IMR-90 (cell line): ENCODE measurements at regions not wholly inside any gene's neighbourhood (a gene's known extent, or its start where the extent isn't known, plus 50 kb on each side); places are given as distances from the start of the nearest gene placed in this dataset.

Experiments used
- ATAC-seq: fragments of 200-7000 bp; cut with Tn5 transposase; 2 replicates; pipeline ENCODE4 v1.9.1; 2020; ENCODE audit warnings: low read depth, mild to moderate bottlenecking, moderate library complexity
- BruUV-seq: library from RNA; stranded (reverse); fragments of 400-500 nt; replicated peaks from 2 replicates; lab custom pipeline; 2021; lab: Mats Ljungman, UMichigan
- CTCF ChIA-PET: fragments of 300-600 bp; formaldehyde crosslinking; extraction: SDS; loops from one replicate; lab custom pipeline; 2021; ENCODE audit warnings: antibody characterized with exemption; lab: Yijun Ruan, JAX
- POLR2A ChIA-PET: fragments of 300-600 bp; sonication (Branson Sonifier 250); formaldehyde crosslinking; loops from one replicate; lab custom pipeline; 2022; ENCODE audit warnings: antibody characterized with exemption; ENCODE audit not compliant: unreplicated experiment; lab: Charles Lee
- DNase-seq: peaks from one replicate; pipeline ENCODE4 v3.0.0; 2013
- H2AFZ ChIP-seq: replicated peaks from 2 replicates; pipeline ENCODE3; 2013; ENCODE audit warnings: low read length, mild to moderate bottlenecking; ENCODE audit not compliant: poor library complexity
- H2AK5ac ChIP-seq: 2 replicates; pipeline ENCODE4 v1.6.1; 2013; ENCODE audit warnings: low read depth, low read length, inconsistent platforms
- H2AK9ac ChIP-seq: replicated peaks from 2 replicates; pipeline ENCODE3; 2013; ENCODE audit warnings: mild to moderate bottlenecking, low read depth, low read length, moderate library complexity; ENCODE audit not compliant: poor library complexity
- H2BK120ac ChIP-seq: 2 replicates; pipeline ENCODE4 v1.6.1; 2013; ENCODE audit warnings: low read depth, low read length, inconsistent platforms
- H2BK15ac ChIP-seq: 3 replicates; pipeline ENCODE4 v1.6.1; 2013; ENCODE audit warnings: low read depth, low read length, inconsistent platforms
- H2BK20ac ChIP-seq: 2 replicates; pipeline ENCODE4 v1.6.1; 2013; ENCODE audit warnings: low read depth, mild to moderate bottlenecking, inconsistent platforms, low read length, moderate library complexity
- H2BK5ac ChIP-seq: 2 replicates; pipeline ENCODE4 v1.6.1; 2013; ENCODE audit warnings: mild to moderate bottlenecking, low read depth, low read length, inconsistent platforms; ENCODE audit not compliant: poor library complexity, severe bottlenecking
- H3K14ac ChIP-seq: replicated peaks from 2 replicates; pipeline ENCODE4 v1.6.1; 2013; ENCODE audit warnings: low read depth, low read length, inconsistent platforms
- H3K18ac ChIP-seq: 2 replicates; pipeline ENCODE4 v1.6.1; 2013; ENCODE audit warnings: low read depth, low read length, control low read depth
- H3K23ac ChIP-seq: 2 replicates; pipeline ENCODE4 v1.6.1; 2013; ENCODE audit warnings: low read depth, low read length, inconsistent platforms
- H3K27ac ChIP-seq: 2 replicates; pipeline ENCODE4 v1.5.1; 2013; ENCODE audit warnings: mild to moderate bottlenecking, control low read depth, low read length; ENCODE audit not compliant: insufficient read depth
- H3K27me3 ChIP-seq: 2 replicates; pipeline ENCODE4 v1.6.1; 2013; ENCODE audit warnings: low read length; ENCODE audit not compliant: control insufficient read depth, insufficient read depth
- H3K36me3 ChIP-seq: 2 replicates; pipeline ENCODE4 v1.6.1; 2013; ENCODE audit warnings: low read length, mixed read lengths; ENCODE audit not compliant: control insufficient read depth, insufficient read depth
- H3K4ac ChIP-seq: 2 replicates; pipeline ENCODE4 v1.6.1; 2013; ENCODE audit warnings: low read depth, low read length, inconsistent platforms
- H3K4me1 ChIP-seq: 2 replicates; pipeline ENCODE4 v1.6.1; 2013; ENCODE audit warnings: low read length, mixed read lengths; ENCODE audit not compliant: control insufficient read depth, insufficient read depth
- H3K4me2 ChIP-seq: 2 replicates; pipeline ENCODE4 v1.6.1; 2013; ENCODE audit warnings: low read depth, mild to moderate bottlenecking, control low read depth, low read length, moderate library complexity
- H3K4me3 ChIP-seq: 2 replicates; pipeline ENCODE4 v1.5.1; 2013; ENCODE audit warnings: low read depth, mild to moderate bottlenecking, control low read depth, low read length, moderate library complexity; ENCODE audit not compliant: insufficient read depth
- H3K56ac ChIP-seq: 2 replicates; pipeline ENCODE4 v1.6.1; 2013; ENCODE audit warnings: low read length, inconsistent platforms; ENCODE audit not compliant: insufficient read depth; ENCODE audit errors: extremely low read depth
- H3K79me1 ChIP-seq, 2 experiments: 2 replicates each; pipeline ENCODE4 v1.6.1; 2013; ENCODE audit warnings: low read length in 2 of 2, inconsistent platforms in 1 of 2, low read depth in 1 of 2
- H3K9ac ChIP-seq: 2 replicates; pipeline ENCODE4 v1.6.1; 2013; ENCODE audit warnings: low read depth, low read length, control low read depth
- H3K9me1 ChIP-seq: 2 replicates; pipeline ENCODE4 v1.6.1; 2013; ENCODE audit warnings: low read length, inconsistent platforms; ENCODE audit not compliant: insufficient read depth
- H3K9me3 ChIP-seq: 2 replicates; pipeline ENCODE4 v1.6.1; 2013; ENCODE audit warnings: low read length; ENCODE audit not compliant: control insufficient read depth, insufficient read depth
- H4K20me1 ChIP-seq: 2 replicates; pipeline ENCODE4 v1.6.1; 2013; ENCODE audit warnings: low read length, inconsistent platforms; ENCODE audit not compliant: insufficient read depth
- H4K5ac ChIP-seq: 2 replicates; pipeline ENCODE4 v1.6.1; 2013; ENCODE audit warnings: mild to moderate bottlenecking, low read depth, low read length, control low read depth
- H4K8ac ChIP-seq, 2 experiments: 2 replicates each; pipeline ENCODE4 v1.6.1; 2013; ENCODE audit warnings: low read depth in 2 of 2, low read length in 2 of 2, control low read depth in 1 of 2, inconsistent platforms in 1 of 2
- H4K91ac ChIP-seq: 2 replicates; pipeline ENCODE4 v1.6.1; 2013; ENCODE audit warnings: low read depth, low read length, inconsistent platforms; ENCODE audit not compliant: insufficient read depth
- CEBPB ChIP-seq: IDR thresholded peaks from 2 replicates; pipeline ENCODE4 v1.6.1; 2012; ENCODE audit warnings: low read depth, low read length, improper control_type of control experiment
- CHD1 ChIP-seq: IDR thresholded peaks from 2 replicates; pipeline ENCODE4 v1.6.1; 2012; ENCODE audit warnings: low read depth, low read length, improper control_type of control experiment
- FOS ChIP-seq: fragments of 150-350 bp; IDR thresholded peaks from 2 replicates; pipeline ENCODE4 v1.6.1; 2016; ENCODE audit warnings: low read depth, low read length
- MAFK ChIP-seq: IDR thresholded peaks from 2 replicates; pipeline ENCODE4 v1.6.1; 2012; ENCODE audit warnings: low read depth, low read length, improper control_type of control experiment
- MAZ ChIP-seq: IDR thresholded peaks from 2 replicates; pipeline ENCODE4 v1.6.1; 2012; ENCODE audit warnings: low read depth, mild to moderate bottlenecking, low read length, improper control_type of control experiment, moderate library complexity, borderline replicate concordance
- MXI1 ChIP-seq: IDR thresholded peaks from 2 replicates; pipeline ENCODE4 v1.6.1; 2012; ENCODE audit warnings: low read depth, mild to moderate bottlenecking, low read length, moderate library complexity, borderline replicate concordance
- NFE2L2 ChIP-seq: fragments of 150-350 bp; IDR thresholded peaks from 2 replicates; pipeline ENCODE4 v1.6.1; 2016; ENCODE audit warnings: low read depth, mild to moderate bottlenecking, low read length
- POLR2A ChIP-seq: IDR thresholded peaks from 2 replicates; pipeline ENCODE4 v1.6.1; 2012; ENCODE audit warnings: mild to moderate bottlenecking, low read depth, low read length
- RAD21 ChIP-seq: IDR thresholded peaks from 2 replicates; pipeline ENCODE4 v1.6.1; 2012; ENCODE audit warnings: low read length, improper control_type of control experiment
- RFX5 ChIP-seq: IDR thresholded peaks from 2 replicates; pipeline ENCODE4 v1.8.0; 2012; ENCODE audit warnings: low read depth, mild to moderate bottlenecking, low read length, moderate library complexity
- SMC3 ChIP-seq: fragments of 150-350 bp; IDR thresholded peaks from 2 replicates; pipeline ENCODE4 v1.6.1; 2016; ENCODE audit warnings: low read depth, mild to moderate bottlenecking, antibody characterized with exemption, low read length, moderate library complexity
- USF2 ChIP-seq: fragments of 150-350 bp; IDR thresholded peaks from 2 replicates; pipeline ENCODE4 v1.6.1; 2017; ENCODE audit warnings: mild to moderate bottlenecking, antibody characterized with exemption, low read length, low read depth
- WGBS, 2 experiments: methylation state at CpG; one replicate each; pipeline versions ENCODE4 v1.1.5 to v1.1.7; 2013; ENCODE audit warnings: missing lambda C conversion rate in 2 of 2; ENCODE audit not compliant: insufficient read length in 1 of 2; ENCODE audit errors: extremely low coverage in 2 of 2; 5-methylcytosine and 5-hydroxymethylcytosine counted together
- dilution Hi-C: fragments of 300-500 bp; cut with HindIII; formaldehyde crosslinking; loops from one replicate; pipeline ENCODE4 v1.14.3; 2018; ENCODE audit warnings: low sequenced_read_pairs; ENCODE audit not compliant: unreplicated experiment
- in situ Hi-C: fragments of 300-500 bp; cut with MboI; formaldehyde crosslinking; loops from 3 replicates; pipeline ENCODE4 v1.14.3; 2019; ENCODE audit warnings: low sequenced_read_pairs, inconsistent platforms, mixed read lengths
- intact Hi-C: fragments of 100-400 bp; cut with micrococcal nuclease; formaldehyde crosslinking; loops from 2 replicates; pipeline ENCODE4 v1.10.0; 2022
- TF ChIP-seq, protein P1 (sequence below): fragments of 150-350 bp; IDR thresholded peaks from 2 replicates; pipeline ENCODE4 v1.6.1; 2016; ENCODE audit warnings: low read depth, mild to moderate bottlenecking, low read length, moderate library complexity, borderline replicate concordance

GRCh38 chr2:211070547-211070946 lies 514.1 kb downstream of the CPS1 start:
- H3K9me1 ChIP-seq = no peaks in the 10 kb centered on the region
- WGBS, 2 experiments = no CpG with 5 or more reads among the region's 3 CpGs
- in situ Hi-C loops = no loop called here
- TF ChIP-seq CEBPB (no peak), MXI1 (no peak), POLR2A (no peak), SMC3 (no peak), RFX5 (no peak), USF2 (no peak), MAZ (no peak), CHD1 (no peak), RAD21 (no peak), NFE2L2 (no peak), FOS (no peak), MAFK (no peak)
- TF ChIP-seq, protein P1, sequence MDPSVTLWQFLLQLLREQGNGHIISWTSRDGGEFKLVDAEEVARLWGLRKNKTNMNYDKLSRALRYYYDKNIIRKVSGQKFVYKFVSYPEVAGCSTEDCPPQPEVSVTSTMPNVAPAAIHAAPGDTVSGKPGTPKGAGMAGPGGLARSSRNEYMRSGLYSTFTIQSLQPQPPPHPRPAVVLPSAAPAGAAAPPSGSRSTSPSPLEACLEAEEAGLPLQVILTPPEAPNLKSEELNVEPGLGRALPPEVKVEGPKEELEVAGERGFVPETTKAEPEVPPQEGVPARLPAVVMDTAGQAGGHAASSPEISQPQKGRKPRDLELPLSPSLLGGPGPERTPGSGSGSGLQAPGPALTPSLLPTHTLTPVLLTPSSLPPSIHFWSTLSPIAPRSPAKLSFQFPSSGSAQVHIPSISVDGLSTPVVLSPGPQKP = no peak
- H4K5ac ChIP-seq = no peak overlapping the region
- no peaks in the 10 kb centered on the region for H3K27me3 ChIP-seq
- H3K9me3 ChIP-seq = 0 out of 2 replicates have a peak, but pooled peaks cover 3% of the 10 kb centered on the region
- dilution Hi-C loops = no loop called here
- H2AK5ac ChIP-seq = no peak overlapping the region
- ChIA-PET CTCF (no interaction called here), POLR2A (no interaction called here)
- H3K18ac ChIP-seq = no peak overlapping the region
- H4K20me1 ChIP-seq = no peaks in the 10 kb centered on the region
- no peak overlapping the region for H3K56ac ChIP-seq
- H3K4me2 ChIP-seq = no peak overlapping the region
- H4K91ac ChIP-seq = no peak overlapping the region
- H2BK120ac ChIP-seq = no peak overlapping the region
- no peak overlapping the region for H4K8ac ChIP-seq
- H3K4me3 ChIP-seq = no peak overlapping the region
- no peak overlapping the region for H3K9ac ChIP-seq
- H3K36me3 ChIP-seq = no peaks in the 10 kb centered on the region
- no peaks in the 10 kb centered on the region for H3K79me1 ChIP-seq
- no peak for DNase-seq
- H3K4me1 ChIP-seq = no peaks in the 10 kb centered on the region
- H3K4ac ChIP-seq = no peak overlapping the region
- intact Hi-C loops = no loop called here
- no peak overlapping the region for H3K14ac ChIP-seq
- H3K23ac ChIP-seq = no peak overlapping the region
- no peak overlapping the region for H3K27ac ChIP-seq
- no peak overlapping the region for H2BK20ac ChIP-seq
- H2BK5ac ChIP-seq = no peak overlapping the region
- ATAC-seq = no peak
- no peak overlapping the region for H2BK15ac ChIP-seq
- H2AK9ac ChIP-seq = no peak overlapping the region
- BruUV-seq = no TSS peak
- no peak overlapping the region for H2AFZ ChIP-seq
